Gastrocnemius medialis (tissue), 4 donors: ENCODE measurements at regions not wholly inside any gene's neighbourhood (a gene's known extent, or its start where the extent isn't known, plus 50 kb on each side); places are given as distances from the start of the nearest gene placed in this dataset.

Experiments
- POLR2A ChIP-seq, 2 donors: fragments of 450-650 bp; IDR thresholded peaks; one replicate each; pipeline ENCODE4 v1.6.1; 2017; ENCODE audit warnings: antibody characterized with exemption in 2 of 2, mild to moderate bottlenecking in 2 of 2, moderate library complexity in 2 of 2
- TF ChIP-seq, protein P1 (sequence below), 5 experiments: fragments of 450-650 bp in 3 of 5; fragments of 200-600 bp in 2 of 5; sonication (generic) in 2 of 5; IDR thresholded peaks in 4 of 5; conservative IDR thresholded peaks in 1 of 5; 1 replicate in 4 of 5; 2 replicates in 1 of 5; pipeline ENCODE4 v1.5.1; 2016 to 2019; ENCODE audit warnings: antibody characterized with exemption in 5 of 5, mild to moderate bottlenecking in 3 of 5, moderate library complexity in 3 of 5

DNA sequence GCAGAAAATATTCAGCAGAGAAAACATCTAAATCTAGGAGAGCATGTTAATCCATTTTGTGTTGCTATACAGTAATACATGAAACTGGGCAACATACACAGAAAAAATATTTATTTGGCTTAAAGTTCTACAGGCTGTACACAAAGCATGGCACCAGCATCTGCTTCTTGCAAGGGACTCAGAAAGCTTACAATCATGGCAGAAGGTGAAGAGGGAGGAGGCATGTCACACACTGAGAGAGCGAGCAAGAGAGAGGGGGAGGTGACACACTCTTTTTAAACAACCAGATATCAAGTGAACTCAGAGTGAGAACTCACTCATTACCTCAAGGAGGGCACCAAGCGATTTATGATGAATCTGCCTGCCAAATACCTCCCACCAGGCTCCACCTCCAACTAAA lies 94.2 kb upstream of the CNOT2 start:
- TF ChIP-seq, protein P1, sequence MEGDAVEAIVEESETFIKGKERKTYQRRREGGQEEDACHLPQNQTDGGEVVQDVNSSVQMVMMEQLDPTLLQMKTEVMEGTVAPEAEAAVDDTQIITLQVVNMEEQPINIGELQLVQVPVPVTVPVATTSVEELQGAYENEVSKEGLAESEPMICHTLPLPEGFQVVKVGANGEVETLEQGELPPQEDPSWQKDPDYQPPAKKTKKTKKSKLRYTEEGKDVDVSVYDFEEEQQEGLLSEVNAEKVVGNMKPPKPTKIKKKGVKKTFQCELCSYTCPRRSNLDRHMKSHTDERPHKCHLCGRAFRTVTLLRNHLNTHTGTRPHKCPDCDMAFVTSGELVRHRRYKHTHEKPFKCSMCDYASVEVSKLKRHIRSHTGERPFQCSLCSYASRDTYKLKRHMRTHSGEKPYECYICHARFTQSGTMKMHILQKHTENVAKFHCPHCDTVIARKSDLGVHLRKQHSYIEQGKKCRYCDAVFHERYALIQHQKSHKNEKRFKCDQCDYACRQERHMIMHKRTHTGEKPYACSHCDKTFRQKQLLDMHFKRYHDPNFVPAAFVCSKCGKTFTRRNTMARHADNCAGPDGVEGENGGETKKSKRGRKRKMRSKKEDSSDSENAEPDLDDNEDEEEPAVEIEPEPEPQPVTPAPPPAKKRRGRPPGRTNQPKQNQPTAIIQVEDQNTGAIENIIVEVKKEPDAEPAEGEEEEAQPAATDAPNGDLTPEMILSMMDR (IDR thresholded peaks at IDR 0.05 in 4 of 5, conservative IDR thresholded peaks at IDR 0.05 in 1 of 5): no peak
- TF ChIP-seq POLR2A (IDR thresholded peaks at IDR 0.05): no peak
